ENCODE measurements at regions not wholly inside any gene's neighbourhood (a gene's known extent, or its start where the extent isn't known, plus 50 kb on each side); places are given as distances from the start of the nearest gene placed in this dataset.

- no peak overlapping the region for H3K27ac ChIP-seq
- Mint-ChIP-seq H3K27me3 (ENCODE audit: insufficient read depth, low read depth) (no peaks in the 10 kb centered on the region), H3K27ac (no peak overlapping the region), H3K4me3 (no peak overlapping the region), H3K4me1 (peaks cover 2% of the 10 kb centered on the region), H3K36me3 (no peaks in the 10 kb centered on the region), H3K9me3 (no peaks in the 10 kb centered on the region)
- H3K9me3 ChIP-seq (ENCODE audit: low read depth) = no peaks in the 10 kb centered on the region
- H3K4me1 ChIP-seq = peaks cover 5% of the 10 kb centered on the region
- H3K4me2 ChIP-seq = no peak overlapping the region
- H2AFZ ChIP-seq (replicated peaks) = no peak overlapping the region
- DNase-seq (ENCODE audit: low spot score) = no peak
- no peak overlapping the region for H3K4me3 ChIP-seq
- H3K79me2 ChIP-seq (ENCODE audit: low read depth) = no peaks in the 10 kb centered on the region
- TF ChIP-seq EZH2 (IDR thresholded peaks at IDR 0.05) (no peak), EZH2phosphoT487 (IDR thresholded peaks at IDR 0.05) (no peak)
- TF ChIP-seq, protein P1, sequence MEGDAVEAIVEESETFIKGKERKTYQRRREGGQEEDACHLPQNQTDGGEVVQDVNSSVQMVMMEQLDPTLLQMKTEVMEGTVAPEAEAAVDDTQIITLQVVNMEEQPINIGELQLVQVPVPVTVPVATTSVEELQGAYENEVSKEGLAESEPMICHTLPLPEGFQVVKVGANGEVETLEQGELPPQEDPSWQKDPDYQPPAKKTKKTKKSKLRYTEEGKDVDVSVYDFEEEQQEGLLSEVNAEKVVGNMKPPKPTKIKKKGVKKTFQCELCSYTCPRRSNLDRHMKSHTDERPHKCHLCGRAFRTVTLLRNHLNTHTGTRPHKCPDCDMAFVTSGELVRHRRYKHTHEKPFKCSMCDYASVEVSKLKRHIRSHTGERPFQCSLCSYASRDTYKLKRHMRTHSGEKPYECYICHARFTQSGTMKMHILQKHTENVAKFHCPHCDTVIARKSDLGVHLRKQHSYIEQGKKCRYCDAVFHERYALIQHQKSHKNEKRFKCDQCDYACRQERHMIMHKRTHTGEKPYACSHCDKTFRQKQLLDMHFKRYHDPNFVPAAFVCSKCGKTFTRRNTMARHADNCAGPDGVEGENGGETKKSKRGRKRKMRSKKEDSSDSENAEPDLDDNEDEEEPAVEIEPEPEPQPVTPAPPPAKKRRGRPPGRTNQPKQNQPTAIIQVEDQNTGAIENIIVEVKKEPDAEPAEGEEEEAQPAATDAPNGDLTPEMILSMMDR (IDR thresholded peaks at IDR 0.05) = no peak
- no peak overlapping the region for H3K9ac ChIP-seq
- no peaks in the 10 kb centered on the region for H3K27me3 ChIP-seq
- H3K36me3 ChIP-seq = no peaks in the 10 kb centered on the region
- no peaks in the 10 kb centered on the region for H3F3A ChIP-seq (ENCODE audit: low read depth)
- no peaks in the 10 kb centered on the region for H4K20me1 ChIP-seq (ENCODE audit: low read depth)
Observed at GRCh38 chr7:18157233-18157632, 129.6 kb upstream of the PRPS1L1 start.

GRCh38 chr7:18162657-18163056, 135.0 kb upstream of the PRPS1L1 start:
- Histone ChIP-seq H3K36me3 (no peaks in the 10 kb centered on the region), H3K4me1 (no peaks in the 10 kb centered on the region), H4K20me1 (ENCODE audit: low read depth) (no peaks in the 10 kb centered on the region), H3F3A (ENCODE audit: low read depth) (no peaks in the 10 kb centered on the region), H3K9me3 (ENCODE audit: low read depth) (no peaks in the 10 kb centered on the region), H2AFZ (replicated peaks) (no peak overlapping the region), H3K4me3 (no peak overlapping the region), H3K27ac (no peak overlapping the region), H3K27me3 (no peaks in the 10 kb centered on the region), H3K4me2 (no peak overlapping the region), H3K79me2 (ENCODE audit: low read depth) (no peaks in the 10 kb centered on the region), H3K9ac (no peak overlapping the region)
- Mint-ChIP-seq H3K27ac (no peak overlapping the region), H3K9me3 (no peaks in the 10 kb centered on the region), H3K4me3 (no peak overlapping the region), H3K27me3 (ENCODE audit: insufficient read depth, low read depth) (no peaks in the 10 kb centered on the region), H3K4me1 (no peaks in the 10 kb centered on the region), H3K36me3 (no peaks in the 10 kb centered on the region)
- DNase-seq (ENCODE audit: low spot score) = no peak
- TF ChIP-seq EZH2phosphoT487 (IDR thresholded peaks at IDR 0.05) (no peak), EZH2 (IDR thresholded peaks at IDR 0.05) (no peak)
- TF ChIP-seq, protein P1 (IDR thresholded peaks at IDR 0.05) = no peak

DNA sequence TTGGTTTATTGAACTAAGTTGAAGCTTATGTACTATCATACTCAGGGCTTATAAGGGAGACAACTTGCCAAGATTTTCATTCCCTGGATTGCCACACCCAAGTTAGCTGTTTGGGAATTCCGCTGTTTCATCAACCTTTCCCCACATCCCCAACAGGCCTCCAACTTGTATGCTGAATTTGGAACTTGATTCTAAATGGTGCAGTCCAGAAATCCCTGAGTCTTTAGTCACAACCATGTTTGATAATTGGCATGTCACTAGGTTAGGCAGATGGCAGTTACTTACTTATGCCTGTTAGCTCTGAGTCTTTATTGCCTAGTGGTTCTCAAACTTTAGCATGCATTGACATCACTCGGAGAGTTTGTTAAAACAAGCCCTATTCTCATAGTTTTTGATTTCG, 135.4 kb upstream of the PRPS1L1 start:
- Histone ChIP-seq H3K4me1 (no peaks in the 10 kb centered on the region), H2AFZ (replicated peaks) (no peak overlapping the region), H4K20me1 (ENCODE audit: low read depth) (no peaks in the 10 kb centered on the region), H3K36me3 (no peaks in the 10 kb centered on the region), H3K4me3 (no peak overlapping the region), H3K27ac (no peak overlapping the region), H3K9ac (no peak overlapping the region), H3K79me2 (ENCODE audit: low read depth) (no peaks in the 10 kb centered on the region), H3K9me3 (ENCODE audit: low read depth) (no peaks in the 10 kb centered on the region), H3K4me2 (no peak overlapping the region), H3F3A (ENCODE audit: low read depth) (no peaks in the 10 kb centered on the region), H3K27me3 (no peaks in the 10 kb centered on the region)
- Mint-ChIP-seq H3K27me3 (ENCODE audit: insufficient read depth, low read depth) (no peaks in the 10 kb centered on the region), H3K4me1 (no peaks in the 10 kb centered on the region), H3K9me3 (no peaks in the 10 kb centered on the region), H3K4me3 (no peak overlapping the region), H3K27ac (no peak overlapping the region), H3K36me3 (no peaks in the 10 kb centered on the region)
- no peak for TF ChIP-seq EZH2phosphoT487 (IDR thresholded peaks at IDR 0.05)
- TF ChIP-seq EZH2 (IDR thresholded peaks at IDR 0.05) = no peak
- TF ChIP-seq, protein P1 (IDR thresholded peaks at IDR 0.05) = no peak
- DNase-seq (ENCODE audit: low spot score) = no peak

- Mint-ChIP-seq H3K4me1 (no peaks in the 10 kb centered on the region), H3K27me3 (ENCODE audit: insufficient read depth, low read depth) (no peaks in the 10 kb centered on the region), H3K27ac (no peak overlapping the region), H3K36me3 (no peaks in the 10 kb centered on the region), H3K9me3 (no peaks in the 10 kb centered on the region), H3K4me3 (no peak overlapping the region)
- H4K20me1 ChIP-seq (ENCODE audit: low read depth) = no peaks in the 10 kb centered on the region
- DNase-seq (ENCODE audit: low spot score) = no peak
- H3K27me3 ChIP-seq = no peaks in the 10 kb centered on the region
- no peak overlapping the region for H3K4me2 ChIP-seq
- H3K79me2 ChIP-seq (ENCODE audit: low read depth) = no peaks in the 10 kb centered on the region
- H3K36me3 ChIP-seq = no peaks in the 10 kb centered on the region
- TF ChIP-seq, protein P1 (IDR thresholded peaks at IDR 0.05) = no peak
- TF ChIP-seq EZH2 (IDR thresholded peaks at IDR 0.05) (no peak), EZH2phosphoT487 (IDR thresholded peaks at IDR 0.05) (no peak)
- H2AFZ ChIP-seq (replicated peaks) = no peak overlapping the region
- no peak overlapping the region for H3K9ac ChIP-seq
- H3K4me1 ChIP-seq = no peaks in the 10 kb centered on the region
- H3K4me3 ChIP-seq = no peak overlapping the region
- no peaks in the 10 kb centered on the region for H3F3A ChIP-seq (ENCODE audit: low read depth)
- H3K27ac ChIP-seq = no peak overlapping the region
- no peaks in the 10 kb centered on the region for H3K9me3 ChIP-seq (ENCODE audit: low read depth)
Observed at GRCh38 chr7:18165166-18165565, 137.5 kb upstream of the PRPS1L1 start.

Data from neural progenitor cell (in vitro differentiated cells).